Coronary artery (tissue), 2 donors: ENCODE measurements at regions not wholly inside any gene's neighbourhood (a gene's known extent, or its start where the extent isn't known, plus 50 kb on each side); places are given as distances from the start of the nearest gene placed in this dataset.

Experiments
- DNase-seq: peaks from one replicate; pipeline ENCODE4 v3.0.0-alpha.2; 2017; ENCODE audit warnings: low spot score
- H3K27ac ChIP-seq, 2 donors: fragments of 200-600 bp; sonication (generic); one replicate each; pipeline ENCODE4 v1.5.1; 2016 to 2019
- H3K4me3 ChIP-seq: fragments of 200-600 bp; sonication (generic); 2 replicates; pipeline ENCODE4 v1.5.1; 2016; ENCODE audit warnings: mild to moderate bottlenecking, moderate library complexity
- TF ChIP-seq, protein P1 (sequence below): fragments of 200-600 bp; sonication (generic); IDR thresholded peaks from one replicate; pipeline ENCODE4 v1.5.1; 2019; ENCODE audit warnings: antibody characterized with exemption

DNA sequence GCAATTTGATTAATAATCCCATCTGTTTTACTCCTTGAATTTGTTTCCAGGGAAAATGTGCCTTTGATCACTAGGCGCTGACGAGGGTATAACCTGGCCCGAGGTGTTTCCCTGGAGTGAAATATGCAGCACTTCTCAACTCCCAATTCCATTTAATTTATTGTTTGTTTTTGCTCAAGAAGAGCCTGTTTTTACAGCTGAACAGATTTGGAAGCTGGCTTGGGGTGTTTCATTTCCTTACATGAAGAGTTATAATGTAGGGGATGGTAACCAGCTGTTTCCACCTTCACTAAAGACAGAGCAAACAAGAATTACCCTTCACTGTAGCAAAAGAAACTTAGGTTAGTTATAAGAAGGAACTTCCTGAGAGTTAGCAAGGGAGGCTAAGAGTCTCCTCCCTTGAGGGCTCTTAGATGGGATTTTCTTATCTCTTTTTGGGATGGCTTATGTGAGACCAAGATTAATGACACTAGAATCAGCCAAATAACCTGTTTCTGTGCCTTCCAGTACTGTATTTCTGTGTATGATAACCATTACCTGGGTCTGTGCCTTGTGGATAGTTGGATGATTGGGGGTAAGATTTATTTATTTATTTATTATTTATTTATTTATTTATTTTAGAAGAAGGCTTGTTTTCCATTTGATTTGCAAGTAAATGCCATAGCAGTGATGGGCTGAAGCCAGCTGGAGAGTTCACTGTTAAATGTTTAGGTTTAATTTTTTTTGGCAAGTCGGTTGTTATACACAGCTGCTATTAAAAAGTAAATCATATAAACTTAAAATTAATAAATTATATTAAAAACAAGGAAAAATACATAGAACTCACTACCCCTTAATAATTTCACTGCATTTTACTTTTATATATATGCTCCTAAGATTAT lies 162.2 kb upstream of the BMP2 start:
- no peak for DNase-seq
- TF ChIP-seq, protein P1, sequence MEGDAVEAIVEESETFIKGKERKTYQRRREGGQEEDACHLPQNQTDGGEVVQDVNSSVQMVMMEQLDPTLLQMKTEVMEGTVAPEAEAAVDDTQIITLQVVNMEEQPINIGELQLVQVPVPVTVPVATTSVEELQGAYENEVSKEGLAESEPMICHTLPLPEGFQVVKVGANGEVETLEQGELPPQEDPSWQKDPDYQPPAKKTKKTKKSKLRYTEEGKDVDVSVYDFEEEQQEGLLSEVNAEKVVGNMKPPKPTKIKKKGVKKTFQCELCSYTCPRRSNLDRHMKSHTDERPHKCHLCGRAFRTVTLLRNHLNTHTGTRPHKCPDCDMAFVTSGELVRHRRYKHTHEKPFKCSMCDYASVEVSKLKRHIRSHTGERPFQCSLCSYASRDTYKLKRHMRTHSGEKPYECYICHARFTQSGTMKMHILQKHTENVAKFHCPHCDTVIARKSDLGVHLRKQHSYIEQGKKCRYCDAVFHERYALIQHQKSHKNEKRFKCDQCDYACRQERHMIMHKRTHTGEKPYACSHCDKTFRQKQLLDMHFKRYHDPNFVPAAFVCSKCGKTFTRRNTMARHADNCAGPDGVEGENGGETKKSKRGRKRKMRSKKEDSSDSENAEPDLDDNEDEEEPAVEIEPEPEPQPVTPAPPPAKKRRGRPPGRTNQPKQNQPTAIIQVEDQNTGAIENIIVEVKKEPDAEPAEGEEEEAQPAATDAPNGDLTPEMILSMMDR = no peak
- H3K4me3 ChIP-seq = no peak overlapping the region
- H3K27ac ChIP-seq = no peak overlapping the region

DNA sequence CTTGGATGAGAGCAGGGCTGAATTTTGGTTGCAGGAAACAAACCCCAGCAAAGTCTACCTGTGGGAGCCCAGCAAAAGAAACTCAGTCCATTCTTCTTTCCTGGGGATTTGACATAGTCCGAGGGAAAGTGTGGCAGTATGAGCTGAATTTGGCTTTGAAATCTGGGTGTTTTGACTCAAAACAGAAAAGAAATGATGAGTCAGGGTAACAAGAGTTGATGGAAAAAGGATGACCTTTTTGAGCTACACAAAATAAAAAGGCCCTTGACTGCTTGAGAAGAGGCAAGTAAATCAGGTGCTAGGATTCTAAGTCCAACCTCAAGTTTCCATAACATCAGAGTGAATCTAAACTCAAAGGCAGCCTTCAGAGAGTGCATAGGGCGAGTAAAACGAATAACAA lies 163.3 kb upstream of the BMP2 start:
- Histone ChIP-seq H3K27ac (no peak overlapping the region), H3K4me3 (no peak overlapping the region)
- TF ChIP-seq, protein P1 = no peak
- DNase-seq = no peak

DNA sequence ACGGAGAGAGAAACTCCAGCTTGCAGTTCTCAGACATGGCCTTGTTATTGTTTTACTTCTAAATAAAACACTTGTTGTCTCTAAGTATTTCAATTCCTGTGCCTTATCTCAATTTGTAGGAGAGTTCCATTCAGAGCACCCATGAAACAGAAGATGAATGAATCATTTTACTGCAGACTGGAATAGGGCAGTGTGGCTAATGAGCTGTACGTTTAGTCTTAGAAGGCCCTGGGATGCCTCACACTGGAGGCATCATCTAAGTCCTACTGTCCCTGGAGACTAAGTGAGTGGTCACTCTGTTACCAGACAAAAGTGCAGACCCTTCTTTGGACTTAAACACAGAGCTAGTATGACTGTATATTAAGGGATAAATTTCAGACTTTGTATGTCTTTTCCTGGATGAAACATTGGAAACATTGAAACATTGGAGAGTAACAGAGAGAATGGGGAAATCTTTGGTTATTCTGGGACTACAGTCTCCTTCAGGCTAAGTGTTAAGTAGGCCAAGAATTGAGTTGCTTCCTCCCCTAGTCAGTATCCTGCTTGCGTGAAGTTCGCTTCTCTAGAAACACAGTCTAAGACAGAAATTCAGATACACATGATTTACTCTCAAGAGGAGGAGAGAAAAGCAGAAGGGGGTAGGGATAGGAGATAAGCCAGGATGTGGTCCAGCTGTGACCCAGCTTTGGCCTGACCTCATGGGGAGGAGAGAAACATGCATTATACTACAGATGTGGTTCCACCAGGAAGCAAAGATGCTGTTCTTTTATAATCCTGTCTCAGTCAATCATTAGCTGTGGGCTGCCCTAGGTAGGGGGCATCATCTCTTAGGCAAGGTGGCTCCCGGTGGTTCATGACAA lies 167.4 kb upstream of the BMP2 start:
- Histone ChIP-seq H3K27ac (no peak overlapping the region), H3K4me3 (no peak overlapping the region)
- TF ChIP-seq, protein P1 = no peak
- no peak for DNase-seq

DNA sequence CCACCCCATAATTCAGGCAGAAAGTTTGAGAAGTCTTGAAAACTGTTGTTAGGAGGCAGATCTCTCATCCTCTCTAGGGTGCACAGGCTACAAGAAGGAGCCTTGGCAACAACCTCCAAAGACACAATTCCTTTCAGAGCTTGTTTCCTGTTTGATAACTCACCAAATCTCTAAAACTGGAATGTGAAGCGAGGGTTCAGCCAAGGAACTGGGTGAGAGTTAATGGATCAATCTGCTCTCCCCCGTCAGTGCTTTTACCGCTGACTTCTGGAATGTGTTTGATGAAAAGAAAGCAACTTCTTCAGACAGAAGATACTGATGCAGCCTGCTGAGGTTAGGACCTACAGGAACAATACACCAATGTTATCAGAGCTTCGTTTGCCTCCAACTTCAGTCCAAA lies 171.8 kb upstream of the BMP2 start:
- TF ChIP-seq, protein P1 = no peak
- Histone ChIP-seq H3K27ac (no peak overlapping the region), H3K4me3 (peak overlapping the region; percentile 55)
- DNase-seq = no peak

DNA sequence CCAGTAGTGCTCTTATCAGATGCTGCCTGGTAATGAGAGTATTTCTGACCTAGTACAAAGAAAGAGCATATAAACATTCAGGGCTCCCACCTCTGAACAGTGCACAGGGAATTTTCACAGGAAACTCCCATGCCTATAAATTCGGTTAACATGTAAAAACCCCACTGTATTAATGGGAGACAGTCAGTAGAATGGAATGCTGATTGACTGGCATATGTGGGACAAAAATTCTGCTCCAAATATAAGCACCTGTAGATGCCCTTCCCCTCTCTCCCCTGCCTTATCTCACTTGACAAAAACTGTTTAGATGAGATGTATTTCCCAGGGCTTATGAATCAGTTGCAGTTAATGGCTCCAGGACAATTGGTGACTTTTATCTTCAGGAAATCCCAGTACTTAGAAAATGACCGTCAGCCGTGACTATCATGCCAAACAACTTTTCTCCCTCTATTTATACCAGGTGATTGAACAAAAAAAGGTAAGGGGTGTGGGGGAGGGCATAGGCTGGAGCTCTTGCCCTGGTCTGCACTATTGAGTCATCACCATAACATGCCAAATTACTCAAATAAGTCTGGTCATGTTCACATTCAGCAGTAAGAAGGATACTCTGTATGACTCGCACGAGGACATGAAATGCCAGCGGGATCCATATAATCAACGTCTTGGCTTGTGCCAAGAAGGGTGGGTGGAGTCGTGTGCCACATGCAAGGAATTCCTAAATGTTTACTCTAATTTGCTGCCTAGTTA lies 176.4 kb upstream of the BMP2 start:
- Histone ChIP-seq H3K4me3 (no peak overlapping the region), H3K27ac (no peak overlapping the region)
- TF ChIP-seq, protein P1 = no peak
- no peak for DNase-seq

DNA sequence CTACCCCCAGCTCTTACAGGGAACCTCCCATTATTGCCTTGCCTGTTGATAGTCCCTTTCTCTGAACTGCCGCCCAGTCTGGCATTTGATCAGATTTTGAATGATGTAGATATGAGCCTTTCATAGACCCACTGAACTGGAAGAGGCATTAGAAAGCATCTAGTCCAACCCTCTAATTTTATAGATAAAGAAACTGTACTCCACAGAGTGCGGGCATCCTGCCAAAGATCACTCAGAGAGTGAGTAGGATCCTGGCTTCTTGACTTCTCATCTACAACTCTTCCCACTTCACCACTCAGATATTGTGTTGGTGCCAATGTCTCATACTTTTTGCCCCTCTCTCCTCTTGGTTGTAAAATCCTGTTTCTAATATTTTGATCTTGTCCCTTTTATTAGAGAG lies 179.2 kb upstream of the BMP2 start:
- Histone ChIP-seq H3K4me3 (no peak overlapping the region), H3K27ac (no peak overlapping the region)
- TF ChIP-seq, protein P1 = no peak
- DNase-seq = no peak
